ENCODE measurements at regions not wholly inside any gene's neighbourhood (a gene's known extent, or its start where the extent isn't known, plus 50 kb on each side); places are given as distances from the start of the nearest gene placed in this dataset.

- TF ChIP-seq CTCF (IDR thresholded peaks at IDR 0.05) (no peak), POLR2A (IDR thresholded peaks at IDR 0.05) (no peak)
Observed at GRCh38 chr3:1805331-1805730, 293.3 kb upstream of the CNTN4 start.

Data from adrenal gland (tissue), 5 donors.